ENCODE measurements at regions not wholly inside any gene's neighbourhood (a gene's known extent, or its start where the extent isn't known, plus 50 kb on each side); places are given as distances from the start of the nearest gene placed in this dataset.
"Not testable (repeated sequence)": the region's sequence is repeated elsewhere in the genome, so short reads cannot be mapped to it uniquely, and the experiment has no call there.

GRCh38 chr6:134662077-134662700, 287.7 kb downstream of the ALDH8A1 start:
- TF ChIP-seq CTCF (IDR thresholded peaks at IDR 0.05; ENCODE audit: extremely low read depth, missing control alignments) = no peak
- DNase-seq (ENCODE audit: low spot score) = no peak

- not testable (repeated sequence) for DNase-seq (ENCODE audit: low spot score)
These were observed 290.0 kb downstream of the ALDH8A1 start for GRCh38 chr6:134659885-134660284.

GRCh38 chr6:134658596-134658995, 291.3 kb downstream of the ALDH8A1 start:
- no peak for DNase-seq (ENCODE audit: low spot score)
- no peak for TF ChIP-seq CTCF (IDR thresholded peaks at IDR 0.05; ENCODE audit: extremely low read depth, missing control alignments)

- TF ChIP-seq CTCF (IDR thresholded peaks at IDR 0.05; ENCODE audit: extremely low read depth, missing control alignments) = no peak
- DNase-seq (ENCODE audit: low spot score) = no peak
These were observed 292.0 kb downstream of the ALDH8A1 start for GRCh38 chr6:134657751-134658527.

GRCh38 chr6:134657343-134657742, 292.6 kb downstream of the ALDH8A1 start:
- no peak for DNase-seq (ENCODE audit: low spot score)

GRCh38 chr6:134654751-134655150, 295.1 kb downstream of the ALDH8A1 start:
- no peak for DNase-seq (ENCODE audit: low spot score)

More at GRCh38 chr6:134657343-134657742, 292.6 kb downstream of the ALDH8A1 start:
- no peak for TF ChIP-seq CTCF (IDR thresholded peaks at IDR 0.05; ENCODE audit: extremely low read depth, missing control alignments)

GRCh38 chr6:134651519-134651918, 298.4 kb downstream of the ALDH8A1 start:
- TF ChIP-seq CTCF (IDR thresholded peaks at IDR 0.05; ENCODE audit: extremely low read depth, missing control alignments) = no peak
- no peak for DNase-seq (ENCODE audit: low spot score)

More at GRCh38 chr6:134654751-134655150, 295.1 kb downstream of the ALDH8A1 start:
- no peak for TF ChIP-seq CTCF (IDR thresholded peaks at IDR 0.05; ENCODE audit: extremely low read depth, missing control alignments)
